Thyroid gland (tissue), 4 donors: ENCODE measurements at regions not wholly inside any gene's neighbourhood (a gene's known extent, or its start where the extent isn't known, plus 50 kb on each side); places are given as distances from the start of the nearest gene placed in this dataset.

ENCODE experiments used
- DNase-seq, 2 donors: peaks; one replicate each; pipeline ENCODE4 v3.0.0-alpha.2; 2019
- H3K27ac ChIP-seq, 3 donors: fragments of 200-600 bp; sonication (generic); 1 replicate in 2 of 3; 2 replicates in 1 of 3; pipeline ENCODE4 v1.5.1; 2016 to 2019; ENCODE audit warnings: mild to moderate bottlenecking in 1 of 3, moderate library complexity in 1 of 3
- H3K27me3 ChIP-seq: fragments of 200-600 bp; sonication (generic); one replicate; pipeline ENCODE4 v1.5.1; 2019
- H3K36me3 ChIP-seq, 2 donors: fragments of 200-600 bp; sonication (generic); one replicate each; pipeline ENCODE4 v1.5.1; 2016 to 2019
- H3K4me1 ChIP-seq, 2 donors: fragments of 200-600 bp; sonication (generic); one replicate each; pipeline ENCODE4 v1.5.1; 2017 to 2019
- H3K4me3 ChIP-seq, 3 donors: fragments of 200-600 bp; sonication (generic); replicated peaks in 1 of 3; 1 replicate in 2 of 3; 2 replicates in 1 of 3; pipeline ENCODE4 v1.5.1; 2016; ENCODE audit warnings: mild to moderate bottlenecking in 1 of 3
- H3K9me3 ChIP-seq: fragments of 200-600 bp; sonication (generic); one replicate; pipeline ENCODE4 v1.5.1; 2017
- POLR2A ChIP-seq, 2 donors: fragments of 450-650 bp; IDR thresholded peaks; one replicate each; pipeline ENCODE4 v1.6.1; 2017; ENCODE audit warnings: antibody characterized with exemption in 2 of 2, mild to moderate bottlenecking in 2 of 2, moderate library complexity in 1 of 2
- WGBS, 2 donors: methylation state at CpG; one replicate each; pipeline ENCODE4 v1.1.5; 2017; 5-methylcytosine and 5-hydroxymethylcytosine counted together
- intact Hi-C: fragments of 100-400 bp; cut with DNase I; formaldehyde crosslinking; loops from one replicate; pipeline ENCODE4 v1.15.1; 2023
- TF ChIP-seq, protein P1 (sequence below), 6 experiments: fragments of 200-600 bp in 3 of 6; fragments of 450-650 bp in 3 of 6; sonication (generic) in 3 of 6; IDR thresholded peaks; one replicate each; pipeline ENCODE4 v1.5.1; 2016 to 2019; ENCODE audit warnings: antibody characterized with exemption in 6 of 6, mild to moderate bottlenecking in 2 of 6, inconsistent platforms in 1 of 6, moderate library complexity in 1 of 6

DNA sequence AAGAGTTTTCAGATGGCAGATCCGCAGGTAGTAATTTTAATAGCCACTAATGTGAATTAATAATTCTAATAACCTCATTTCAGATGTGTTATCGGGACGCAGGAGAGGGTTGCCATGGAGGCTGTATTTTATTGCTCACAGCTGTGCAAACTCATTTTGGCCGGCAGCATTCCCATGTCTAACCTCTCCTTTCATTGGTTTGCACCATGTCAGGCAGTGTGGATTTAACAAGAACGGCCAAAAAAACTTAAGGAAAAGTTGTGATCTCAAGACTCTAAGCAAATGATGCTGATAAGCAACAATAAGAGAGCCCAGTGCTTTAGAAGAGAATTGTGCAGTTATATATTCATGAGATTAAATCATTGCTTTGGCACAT is 88.7 kb upstream of the NRP1 start:
- H3K36me3 ChIP-seq, result no peaks in the 10 kb centered on the region
- TF ChIP-seq, protein P1, sequence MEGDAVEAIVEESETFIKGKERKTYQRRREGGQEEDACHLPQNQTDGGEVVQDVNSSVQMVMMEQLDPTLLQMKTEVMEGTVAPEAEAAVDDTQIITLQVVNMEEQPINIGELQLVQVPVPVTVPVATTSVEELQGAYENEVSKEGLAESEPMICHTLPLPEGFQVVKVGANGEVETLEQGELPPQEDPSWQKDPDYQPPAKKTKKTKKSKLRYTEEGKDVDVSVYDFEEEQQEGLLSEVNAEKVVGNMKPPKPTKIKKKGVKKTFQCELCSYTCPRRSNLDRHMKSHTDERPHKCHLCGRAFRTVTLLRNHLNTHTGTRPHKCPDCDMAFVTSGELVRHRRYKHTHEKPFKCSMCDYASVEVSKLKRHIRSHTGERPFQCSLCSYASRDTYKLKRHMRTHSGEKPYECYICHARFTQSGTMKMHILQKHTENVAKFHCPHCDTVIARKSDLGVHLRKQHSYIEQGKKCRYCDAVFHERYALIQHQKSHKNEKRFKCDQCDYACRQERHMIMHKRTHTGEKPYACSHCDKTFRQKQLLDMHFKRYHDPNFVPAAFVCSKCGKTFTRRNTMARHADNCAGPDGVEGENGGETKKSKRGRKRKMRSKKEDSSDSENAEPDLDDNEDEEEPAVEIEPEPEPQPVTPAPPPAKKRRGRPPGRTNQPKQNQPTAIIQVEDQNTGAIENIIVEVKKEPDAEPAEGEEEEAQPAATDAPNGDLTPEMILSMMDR (IDR thresholded peaks at IDR 0.05), result no peak
- TF ChIP-seq POLR2A (IDR thresholded peaks at IDR 0.05), result no peak
- H3K4me1 ChIP-seq, result peaks cover 11% of the 10 kb centered on the region in 2 donors
- no peak overlapping the region for H3K27ac ChIP-seq
- no peaks in the 10 kb centered on the region for H3K27me3 ChIP-seq
- no peak for DNase-seq
- WGBS, 2 donors, result 82 to 90% methylated on average over 5 of the region's 5 CpGs
- no peak overlapping the region for H3K4me3 ChIP-seq
- intact Hi-C loops, result no loop called here
- H3K9me3 ChIP-seq, result no peaks in the 10 kb centered on the region

DNA sequence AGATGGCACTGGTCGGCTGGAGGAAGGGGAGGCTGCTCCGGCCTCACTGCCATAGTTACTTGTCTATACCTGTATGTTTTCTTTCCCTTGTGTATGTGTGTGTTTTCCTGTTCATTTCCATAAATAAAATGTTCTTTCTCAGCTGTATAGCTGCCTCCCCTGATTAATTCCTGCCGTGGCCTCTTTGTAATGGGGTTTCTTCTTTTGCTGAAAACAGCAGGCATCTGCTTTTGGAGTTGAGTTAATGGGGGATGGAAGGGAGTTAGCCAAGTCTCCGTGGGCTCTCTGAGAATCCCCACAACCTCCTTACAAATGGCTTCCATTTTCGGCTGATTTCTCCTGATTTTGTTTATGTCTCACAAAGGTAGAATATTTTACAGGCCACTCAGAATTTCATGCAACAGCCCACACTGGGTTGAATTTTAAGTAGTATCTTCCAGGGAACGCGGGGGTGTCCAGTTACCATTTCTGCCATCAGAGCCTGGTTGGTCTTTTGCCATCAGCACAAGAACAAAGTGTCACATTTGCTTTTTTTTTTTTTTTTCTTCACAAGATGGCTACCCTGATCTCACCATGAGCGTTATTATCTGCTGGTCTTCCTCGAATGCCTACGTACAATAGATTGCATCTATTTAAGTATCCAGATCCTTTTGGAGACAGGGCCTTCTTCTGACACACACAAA is 88.1 kb upstream of the NRP1 start:
- Histone ChIP-seq H3K9me3 (no peaks in the 10 kb centered on the region), H3K27ac (no peak overlapping the region), H3K4me3 (no peak overlapping the region), H3K27me3 (no peaks in the 10 kb centered on the region), H3K36me3 (no peaks in the 10 kb centered on the region), H3K4me1 (peaks cover 11% of the 10 kb centered on the region in 2 donors)
- intact Hi-C loops, result no loop called here
- 85 to 90% methylated on average over 10 of the region's 10 CpGs for WGBS, 2 donors
- no peak for DNase-seq
- TF ChIP-seq POLR2A (IDR thresholded peaks at IDR 0.05), result no peak
- TF ChIP-seq, protein P1 (IDR thresholded peaks at IDR 0.05), result no peak

DNA sequence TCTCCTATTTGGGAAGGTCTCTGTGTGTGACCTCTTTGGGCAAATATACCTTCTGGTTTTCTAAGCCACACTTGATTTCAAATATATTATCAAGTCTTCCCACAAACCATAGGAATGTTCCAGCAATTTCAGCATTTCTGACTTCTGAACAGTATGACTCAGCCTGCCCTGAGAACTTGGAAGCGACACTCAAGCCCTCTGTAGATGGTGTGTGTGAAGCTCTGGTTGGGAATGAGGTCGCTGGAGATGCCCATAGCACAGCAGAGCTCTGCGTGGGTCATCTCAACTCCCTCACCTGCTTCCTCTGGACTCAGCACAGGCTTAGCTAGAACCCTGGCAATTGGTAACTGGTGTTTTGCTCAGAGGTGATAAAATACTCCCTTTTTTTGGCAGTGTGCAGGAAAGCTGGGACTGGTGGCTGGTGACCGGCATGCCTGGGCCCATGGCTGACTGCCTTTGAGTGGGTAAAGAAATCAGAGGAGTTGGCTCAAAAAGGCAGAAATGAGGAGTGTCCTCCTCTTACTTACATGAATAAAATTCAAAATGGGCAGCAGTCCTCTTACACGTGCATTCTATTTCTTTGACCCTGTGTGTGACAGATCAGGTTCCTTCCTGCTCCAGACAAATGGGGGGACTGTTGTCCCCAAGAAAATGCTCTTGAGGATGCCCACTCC is 87.5 kb upstream of the NRP1 start:
- DNase-seq, result peak; percentile 47 to 62
- intact Hi-C loops, result no loop called here
- TF ChIP-seq, protein P1 (IDR thresholded peaks at IDR 0.05), result no peak
- no peak for TF ChIP-seq POLR2A (IDR thresholded peaks at IDR 0.05)
- H3K36me3 ChIP-seq, result no peaks in the 10 kb centered on the region
- H3K9me3 ChIP-seq, result no peaks in the 10 kb centered on the region
- 54 to 59% methylated on average over 5 of the region's 5 CpGs for WGBS, 2 donors
- H3K27me3 ChIP-seq, result no peaks in the 10 kb centered on the region
- H3K4me3 ChIP-seq, result no peak overlapping the region
- H3K4me1 ChIP-seq, result peaks cover 11% of the 10 kb centered on the region in 2 donors
- H3K27ac ChIP-seq, result peak overlapping the region in 1 of 3 donors; percentile 26

DNA sequence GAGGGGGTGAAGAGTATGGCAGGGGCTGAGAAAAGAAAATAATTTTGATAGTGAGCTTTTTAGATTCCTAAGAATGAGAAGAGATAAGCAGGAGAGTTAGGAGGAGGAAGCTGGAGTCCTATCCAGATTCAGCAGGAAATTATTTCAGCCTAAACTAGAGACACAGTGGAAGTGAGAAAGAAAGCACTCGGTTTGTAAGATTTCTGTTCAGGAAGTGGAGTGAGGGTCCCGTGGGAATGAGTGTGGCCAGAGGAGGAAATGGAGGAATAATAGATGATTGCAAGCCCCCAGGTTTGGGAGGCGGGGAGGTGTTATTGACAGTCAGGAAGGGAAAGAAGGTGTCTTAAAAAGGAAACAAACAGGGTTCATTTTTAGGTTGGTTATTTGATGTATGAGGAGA is 84.8 kb upstream of the NRP1 start:
- no peak for TF ChIP-seq POLR2A (IDR thresholded peaks at IDR 0.05)
- TF ChIP-seq, protein P1 (IDR thresholded peaks at IDR 0.05), result no peak

DNA sequence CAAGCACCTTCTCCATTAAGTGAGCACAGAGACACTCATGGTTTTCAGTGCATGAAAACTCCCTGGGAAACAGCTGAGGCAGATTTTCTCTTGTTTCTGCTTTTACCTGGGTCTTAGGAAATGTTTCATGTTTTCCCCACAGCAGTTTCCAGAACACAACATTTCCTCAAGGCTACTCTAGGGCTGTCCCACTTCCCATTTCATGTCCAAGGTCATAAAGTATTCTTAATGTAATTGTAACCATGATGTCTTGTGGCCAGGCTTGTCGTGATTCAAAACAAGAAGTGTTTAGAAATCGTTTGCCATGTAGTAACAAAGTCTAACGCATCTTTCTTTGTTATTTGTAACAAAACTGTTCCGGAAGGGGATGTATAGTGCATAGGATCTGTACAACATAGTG is 83.8 kb upstream of the NRP1 start:
- no peak for DNase-seq
- H3K4me1 ChIP-seq, result peaks cover 11% of the 10 kb centered on the region in 2 donors
- no peak overlapping the region for H3K27ac ChIP-seq
- H3K27me3 ChIP-seq, result no peaks in the 10 kb centered on the region
- 87 to 90% methylated on average over 4 of the region's 4 CpGs for whole genome bisulfite sequencing, 2 donors
- no peaks in the 10 kb centered on the region for H3K9me3 ChIP-seq
- H3K4me3 ChIP-seq, result no peak overlapping the region
- TF ChIP-seq POLR2A (IDR thresholded peaks at IDR 0.05), result no peak
- TF ChIP-seq, protein P1 (IDR thresholded peaks at IDR 0.05), result no peak
- H3K36me3 ChIP-seq, result no peaks in the 10 kb centered on the region
- intact Hi-C loops, result no loop called here

More for the DNA sequence above, 84.8 kb upstream of the NRP1 start:
- 51 to 64% methylated on average over 3 of the region's 3 CpGs for WGBS, 2 donors
- DNase-seq, result no peak
- Histone ChIP-seq H3K27ac (no peak overlapping the region), H3K4me1 (peaks cover 11% of the 10 kb centered on the region in 2 donors), H3K27me3 (no peaks in the 10 kb centered on the region), H3K9me3 (no peaks in the 10 kb centered on the region), H3K4me3 (no peak overlapping the region), H3K36me3 (no peaks in the 10 kb centered on the region)
- intact Hi-C loops, result no loop called here
